WTC11 (cell line): ENCODE measurements at regions not wholly inside any gene's neighbourhood (a gene's known extent, or its start where the extent isn't known, plus 50 kb on each side); places are given as distances from the start of the nearest gene placed in this dataset.
"Not testable (repeated sequence)": the region's sequence is repeated elsewhere in the genome, so short reads cannot be mapped to it uniquely, and the experiment has no call there.

Source experiments
- ATAC-seq: fragments of 200-7000 bp; cut with Tn5 transposase; 2 replicates; pipeline ENCODE4 v1.10.0; 2021; ENCODE audit warnings: mild to moderate bottlenecking, moderate library complexity
- CTCF ChIA-PET: fragments of 300-600 bp; sonication (Branson Sonifier 250); formaldehyde crosslinking; loops from one replicate; lab custom pipeline; 2021; ENCODE audit warnings: antibody characterized with exemption; lab: Charles Lee
- POLR2A ChIA-PET: fragments of 350-600 bp; sonication (Branson Sonifier 250); formaldehyde crosslinking; loops from one replicate; lab custom pipeline; 2021; ENCODE audit warnings: antibody characterized with exemption; lab: Charles Lee
- DNase-seq: peaks from one replicate; pipeline ENCODE4 v3.0.0; 2021; ENCODE audit warnings: low spot score
- H3K27ac Mint-ChIP-seq: 2 replicates; pipeline ENCODE4 v1.8.0; 2021; ENCODE audit warnings: mixed read lengths
- H3K27me3 Mint-ChIP-seq: 2 replicates; pipeline ENCODE4 v1.8.0; 2021; ENCODE audit warnings: low read depth, mild to moderate bottlenecking, moderate library complexity, mixed read lengths
- H3K36me3 Mint-ChIP-seq: 2 replicates; pipeline ENCODE4 v1.8.0; 2021; ENCODE audit warnings: mixed read lengths
- H3K4me1 Mint-ChIP-seq: 2 replicates; pipeline ENCODE4 v1.8.0; 2022; ENCODE audit warnings: mixed read lengths
- H3K4me3 Mint-ChIP-seq: 2 replicates; pipeline ENCODE4 v1.8.0; 2021; ENCODE audit warnings: mild to moderate bottlenecking, moderate library complexity, mixed read lengths
- H3K9me3 Mint-ChIP-seq: 2 replicates; pipeline ENCODE4 v1.8.0; 2021; ENCODE audit warnings: mixed read lengths
- ATF1 ChIP-seq: sonication (generic); formaldehyde crosslinking; IDR thresholded peaks from 2 replicates; pipeline ENCODE4 v1.8.1; 2023; ENCODE audit warnings: mild to moderate bottlenecking, moderate library complexity, missing genetic modification reagents
- ATF3 ChIP-seq: sonication (generic); formaldehyde crosslinking; conservative IDR thresholded peaks from 2 replicates; pipeline ENCODE4 v1.8.1; 2022; ENCODE audit warnings: mild to moderate bottlenecking, missing genetic modification reagents
- E2F5 ChIP-seq: sonication (generic); formaldehyde crosslinking; IDR thresholded peaks from 2 replicates; pipeline ENCODE4 v1.8.1; 2022; ENCODE audit warnings: mild to moderate bottlenecking, moderate library complexity, missing genetic modification reagents
- JAZF1 ChIP-seq: fragments of 250-450 bp; sonication (Bioruptor Pico); IDR thresholded peaks from 2 replicates; pipeline ENCODE4 v1.9.0; 2021; ENCODE audit warnings: moderate library complexity, mild to moderate bottlenecking, inconsistent platforms
- MYBL2 ChIP-seq: sonication (generic); formaldehyde crosslinking; IDR thresholded peaks from 2 replicates; pipeline ENCODE4 v1.8.1; 2023; ENCODE audit warnings: mild to moderate bottlenecking, moderate library complexity, missing genetic modification reagents
- NFATC4 ChIP-seq: fragments of 250-450 bp; sonication (Bioruptor Pico); IDR thresholded peaks from 2 replicates; pipeline ENCODE4 v1.9.0; 2021; ENCODE audit warnings: mild to moderate bottlenecking
- SP1 ChIP-seq: sonication (generic); formaldehyde crosslinking; conservative IDR thresholded peaks from 2 replicates; pipeline ENCODE4 v1.8.1; 2022; ENCODE audit warnings: missing genetic modification reagents
- STAT6 ChIP-seq: sonication (generic); formaldehyde crosslinking; conservative IDR thresholded peaks from 2 replicates; pipeline ENCODE4 v1.8.1; 2023; ENCODE audit warnings: mild to moderate bottlenecking, low read depth, missing genetic modification reagents, moderate library complexity
- TCF7 ChIP-seq: sonication (generic); formaldehyde crosslinking; IDR thresholded peaks from 2 replicates; pipeline ENCODE4 v1.8.0; 2022; ENCODE audit warnings: mild to moderate bottlenecking, low read depth, missing genetic modification reagents, moderate library complexity
- TEAD4 ChIP-seq: sonication (generic); formaldehyde crosslinking; IDR thresholded peaks from 2 replicates; pipeline ENCODE4 v1.8.0; 2022; ENCODE audit warnings: mild to moderate bottlenecking, missing genetic modification reagents
- ZNF121 ChIP-seq: sonication (generic); formaldehyde crosslinking; IDR thresholded peaks from 2 replicates; pipeline ENCODE4 v1.8.0; 2023; ENCODE audit warnings: missing genetic modification reagents
- ZNF416 ChIP-seq: fragments of 250-450 bp; sonication (Bioruptor Pico); IDR thresholded peaks from 2 replicates; pipeline ENCODE4 v1.9.0; 2021; ENCODE audit warnings: mild to moderate bottlenecking, inconsistent platforms
- ZNF512 ChIP-seq: sonication (generic); formaldehyde crosslinking; IDR thresholded peaks from 2 replicates; pipeline ENCODE4 v1.8.1; 2022; ENCODE audit warnings: missing genetic modification reagents, borderline replicate concordance

- TF ChIP-seq E2F5 = no peak
- no peak for TF ChIP-seq TEAD4
- TF ChIP-seq NFATC4 (CRISPR knock-in tag) = no peak
Observed at GRCh38 chr18:53838746-53839145, 385.7 kb downstream of the MBD2 start (continued).

GRCh38 chr18:53821141-53821540, 403.3 kb downstream of the MBD2 start:
- peak; percentile 42 for DNase-seq
- H3K27ac Mint-ChIP-seq, H3K4me3 Mint-ChIP-seq, H3K27me3 Mint-ChIP-seq, H3K36me3 Mint-ChIP-seq, CTCF ChIA-PET: not testable (repeated sequence)
- H3K4me1 Mint-ChIP-seq = peaks cover 16% of the 10 kb centered on the region
- H3K9me3 Mint-ChIP-seq = peaks cover 24% of the 10 kb centered on the region
- ATAC-seq = peak; percentile 46
- POLR2A ChIA-PET = interaction anchor here (1.2 kb wide), 1 partner anchor 448 kb away, joined by 5 read pairs; the partner anchor contains the start of gene POLI

- H3K27me3 Mint-ChIP-seq = no peaks in the 10 kb centered on the region
- DNase-seq = no peak
- POLR2A ChIA-PET = no interaction called here
- peaks cover 13% of the 10 kb centered on the region for H3K9me3 Mint-ChIP-seq
- H3K4me3 Mint-ChIP-seq = no peak overlapping the region
- H3K36me3 Mint-ChIP-seq = peaks cover 10% of the 10 kb centered on the region
- no peak for ATAC-seq
- TF ChIP-seq ZNF416 (CRISPR knock-in tag) (no peak), TCF7 (CRISPR knock-in tag) (no peak), STAT6 (CRISPR knock-in tag) (no peak), ATF3 (CRISPR knock-in tag) (no peak), ATF1 (no peak), JAZF1 (CRISPR knock-in tag) (no peak), ZNF512 (CRISPR knock-in tag) (no peak), SP1 (no peak)
- H3K27ac Mint-ChIP-seq = no peak overlapping the region
- H3K4me1 Mint-ChIP-seq = peaks cover 16% of the 10 kb centered on the region
- CTCF ChIA-PET = no interaction called here
Observed at GRCh38 chr18:53819671-53820070, 404.8 kb downstream of the MBD2 start.

GRCh38 chr18:53819174-53819573, 405.3 kb downstream of the MBD2 start:
- Mint-ChIP-seq H3K9me3 (peaks cover 13% of the 10 kb centered on the region), H3K4me3 (no peak overlapping the region), H3K27me3 (no peaks in the 10 kb centered on the region), H3K36me3 (peaks cover 9% of the 10 kb centered on the region), H3K27ac (no peak overlapping the region), H3K4me1 (peaks cover 16% of the 10 kb centered on the region)
- TF ChIP-seq MYBL2 (CRISPR knock-in tag) (no peak), ZNF121 (no peak)
- POLR2A ChIA-PET = no interaction called here
- ATAC-seq = no peak
- CTCF ChIA-PET = no interaction called here
- DNase-seq = no peak
